Activated naive CD8-positive, alpha-beta T cell (primary cell): ENCODE measurements at regions not wholly inside any gene's neighbourhood (a gene's known extent, or its start where the extent isn't known, plus 50 kb on each side); places are given as distances from the start of the nearest gene placed in this dataset.
A peak's percentile ranks its signal among the peaks of the same experiment; 100 is the strongest.
"Not testable (repeated sequence)": the region's sequence is repeated elsewhere in the genome, so short reads cannot be mapped to it uniquely, and the experiment has no call there.

Source experiments
- H3K27ac Mint-ChIP-seq: one replicate; pipeline ENCODE4 v1.8.0; 2021; ENCODE audit warnings: mixed read lengths
- H3K27me3 Mint-ChIP-seq: one replicate; pipeline ENCODE4 v1.8.0; 2021; ENCODE audit warnings: mixed read lengths
- H3K36me3 Mint-ChIP-seq: one replicate; pipeline ENCODE4 v1.8.0; 2021; ENCODE audit warnings: mixed read lengths
- H3K4me1 Mint-ChIP-seq: one replicate; pipeline ENCODE4 v1.8.0; 2021; ENCODE audit warnings: low read depth, mixed read lengths
- H3K4me3 Mint-ChIP-seq: one replicate; pipeline ENCODE4 v1.8.0; 2021; ENCODE audit warnings: mild to moderate bottlenecking, mixed read lengths
- H3K9me3 Mint-ChIP-seq: one replicate; pipeline ENCODE4 v1.8.0; 2021; ENCODE audit warnings: low read depth, mixed read lengths

DNA sequence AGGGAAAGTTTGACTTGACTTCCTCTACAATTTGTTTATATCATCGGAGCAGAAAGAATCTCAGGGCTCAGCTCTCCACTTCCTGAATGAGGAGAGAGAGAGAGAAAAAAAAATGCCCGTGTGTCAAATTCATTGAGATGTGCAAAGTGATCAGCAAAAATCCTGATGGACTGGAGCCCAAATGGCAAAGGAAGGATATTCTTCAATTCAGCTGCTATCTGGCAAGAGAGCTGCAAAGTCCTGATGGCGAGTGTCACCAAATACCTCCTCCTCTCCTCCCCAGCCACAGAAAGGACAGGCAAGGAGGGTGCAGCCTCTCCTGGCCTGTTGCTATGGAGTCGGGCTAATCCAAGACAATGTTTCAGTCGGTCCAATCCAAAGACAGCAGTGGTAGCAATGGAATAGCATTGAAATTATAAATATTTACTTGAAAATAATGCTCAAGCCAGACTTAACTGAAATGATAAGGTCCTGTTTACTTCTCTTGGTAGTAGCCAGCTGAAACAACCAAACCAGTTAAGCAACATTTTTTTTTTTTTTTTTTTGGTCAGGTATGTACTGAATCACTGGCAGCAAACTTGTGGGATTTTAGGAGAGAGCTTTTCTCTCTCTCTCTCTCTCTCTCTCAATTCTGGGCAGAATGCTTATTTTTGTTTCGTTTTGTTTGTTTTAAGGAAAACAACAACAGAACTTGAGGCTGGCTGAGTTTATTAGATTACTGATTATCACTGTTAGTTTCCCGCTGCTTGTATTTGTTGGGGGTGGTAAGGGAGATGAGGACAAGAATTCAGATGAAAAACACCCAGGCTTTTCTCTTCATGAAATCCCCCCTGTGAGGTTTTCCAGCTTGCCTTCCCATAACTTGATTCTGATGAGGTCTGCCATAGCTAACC lies 204.2 kb downstream of the BCAS1 start:
- H3K4me1 Mint-ChIP-seq: peaks cover 70% of the 10 kb centered on the region
- peak overlapping the region; percentile 94 for H3K27ac Mint-ChIP-seq
- H3K9me3 Mint-ChIP-seq: no peaks in the 10 kb centered on the region
- peak overlapping the region; percentile 56 for H3K4me3 Mint-ChIP-seq
- no peaks in the 10 kb centered on the region for H3K27me3 Mint-ChIP-seq
- H3K36me3 Mint-ChIP-seq: peaks cover 2% of the 10 kb centered on the region

DNA sequence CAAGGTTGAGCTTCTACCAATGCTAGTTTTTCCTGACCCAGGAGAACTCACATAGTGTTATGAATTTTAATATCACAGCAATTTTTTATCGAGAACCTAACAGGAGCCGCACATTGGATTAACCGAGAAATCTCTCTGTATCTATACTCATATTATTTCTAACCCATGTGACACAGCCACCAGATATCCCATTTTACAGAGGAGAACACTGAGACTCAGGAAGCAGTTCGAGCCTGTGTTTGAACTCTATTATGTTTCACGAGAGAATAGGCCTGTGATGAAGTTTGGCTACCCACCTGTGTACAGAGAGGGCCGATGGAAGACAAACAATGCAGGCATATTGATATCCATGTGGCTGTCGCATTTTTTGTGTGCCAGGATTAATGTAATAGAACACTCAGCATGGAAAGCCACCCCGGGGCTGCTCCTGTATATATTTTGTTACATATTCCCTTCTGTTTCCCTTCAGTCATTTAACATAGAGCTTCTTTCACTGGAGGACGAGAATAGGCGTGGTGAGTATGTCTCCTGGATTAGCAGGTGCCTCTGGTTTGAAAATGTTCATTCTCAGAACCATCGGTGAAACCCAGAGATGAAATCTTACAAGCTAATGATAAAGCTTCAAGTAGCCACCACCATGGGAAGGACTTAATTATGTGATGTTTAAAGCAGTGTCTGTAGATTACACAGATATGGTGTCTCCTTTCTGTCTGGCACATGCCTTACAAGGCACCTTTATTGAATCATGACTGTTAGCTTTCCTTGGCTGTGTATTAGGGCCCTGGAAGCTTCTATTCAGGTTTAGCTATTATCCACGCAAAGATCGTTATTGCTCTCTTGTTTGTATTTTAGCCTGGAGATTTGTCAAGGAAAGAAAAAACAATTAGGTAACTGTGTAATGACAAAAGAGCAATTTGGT lies 205.4 kb downstream of the BCAS1 start:
- H3K36me3 Mint-ChIP-seq, H3K9me3 Mint-ChIP-seq, H3K27me3 Mint-ChIP-seq: not testable (repeated sequence)
- peak overlapping the region; percentile 56 for H3K4me3 Mint-ChIP-seq
- peaks cover 60% of the 10 kb centered on the region for H3K4me1 Mint-ChIP-seq
- peak overlapping the region; percentile 94 for H3K27ac Mint-ChIP-seq

DNA sequence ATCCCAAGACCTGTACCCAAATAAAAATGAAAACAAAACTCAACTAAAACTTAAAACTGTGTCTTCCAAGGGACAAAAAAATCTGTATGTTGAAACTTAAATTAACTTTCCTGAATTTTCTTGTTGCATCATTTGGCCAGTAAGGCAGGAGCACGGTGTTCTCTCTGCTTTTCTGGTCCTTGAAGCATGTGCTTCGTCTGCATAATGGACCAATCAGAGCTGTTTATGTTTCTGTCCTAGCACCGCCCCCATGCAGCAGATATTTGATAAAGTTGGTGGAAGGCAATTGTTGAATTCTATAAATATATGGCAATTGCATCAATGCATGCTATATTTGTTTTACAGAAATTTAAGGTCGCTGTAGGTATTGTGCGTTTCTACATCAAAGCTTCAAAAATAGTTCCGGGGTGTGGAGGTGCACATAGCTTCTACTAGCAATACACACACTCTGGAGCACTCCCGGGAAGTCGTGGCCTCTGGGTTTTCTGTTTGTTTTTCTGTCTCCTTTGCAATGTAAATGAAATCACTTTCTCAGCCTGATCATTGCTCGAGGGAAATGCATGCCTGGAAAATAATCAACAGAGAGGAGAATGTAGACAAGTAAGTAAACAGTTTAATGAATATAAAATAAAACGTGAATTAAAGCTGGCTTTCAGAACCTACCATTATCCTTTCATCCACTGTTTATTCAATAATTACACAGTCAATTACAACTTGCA lies 206.3 kb downstream of the BCAS1 start:
- not testable (repeated sequence) for H3K4me3 Mint-ChIP-seq

DNA sequence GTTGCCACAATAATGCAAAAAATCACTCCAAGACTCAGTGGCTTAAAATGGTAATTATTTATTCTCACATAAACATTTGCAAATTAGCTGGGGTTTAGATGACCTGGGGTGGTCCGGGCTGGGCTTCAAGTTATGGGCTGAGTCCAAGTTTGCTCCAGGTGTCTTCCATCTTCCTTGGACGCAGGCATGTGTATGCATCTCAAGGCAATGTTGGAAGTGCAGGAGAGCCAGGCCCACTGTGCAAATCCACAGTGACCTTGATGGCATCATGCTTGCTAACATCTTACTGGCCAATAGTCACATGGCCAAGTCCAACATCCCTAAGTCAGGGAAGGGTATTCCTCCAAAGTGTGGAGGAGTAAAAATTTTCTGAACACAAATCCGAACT lies 206.9 kb downstream of the BCAS1 start:
- not testable (repeated sequence) for H3K36me3 Mint-ChIP-seq, H3K9me3 Mint-ChIP-seq, H3K27ac Mint-ChIP-seq, H3K4me3 Mint-ChIP-seq, H3K27me3 Mint-ChIP-seq
- peaks cover 51% of the 10 kb centered on the region for H3K4me1 Mint-ChIP-seq

More for the DNA sequence above, 206.3 kb downstream of the BCAS1 start:
- Mint-ChIP-seq H3K27ac (peak overlapping the region; percentile 61), H3K4me1 (peaks cover 51% of the 10 kb centered on the region)
- H3K9me3 Mint-ChIP-seq, H3K27me3 Mint-ChIP-seq, H3K36me3 Mint-ChIP-seq: not testable (repeated sequence)

DNA sequence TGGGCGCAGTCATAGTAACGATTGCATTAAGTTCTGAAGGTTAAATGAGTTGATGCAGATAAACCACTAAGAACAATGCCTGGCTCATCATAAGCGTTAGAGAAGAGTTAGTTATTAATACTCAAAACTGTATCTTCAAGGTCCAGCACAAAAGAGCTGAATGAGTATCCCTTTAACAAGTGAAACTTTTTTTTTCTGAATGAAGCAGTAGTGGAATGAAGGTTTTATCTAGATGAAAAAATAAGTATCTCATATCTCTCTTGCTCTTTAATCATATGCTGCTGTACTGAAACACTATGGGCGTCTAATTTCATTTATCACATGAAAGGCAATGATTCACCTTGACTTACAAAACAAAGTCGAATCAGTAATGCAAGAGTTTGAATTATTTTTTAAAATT lies 207.4 kb downstream of the BCAS1 start:
- not testable (repeated sequence) for H3K27me3 Mint-ChIP-seq, H3K9me3 Mint-ChIP-seq, H3K27ac Mint-ChIP-seq, H3K4me3 Mint-ChIP-seq, H3K36me3 Mint-ChIP-seq
- H3K4me1 Mint-ChIP-seq: peaks cover 51% of the 10 kb centered on the region

DNA sequence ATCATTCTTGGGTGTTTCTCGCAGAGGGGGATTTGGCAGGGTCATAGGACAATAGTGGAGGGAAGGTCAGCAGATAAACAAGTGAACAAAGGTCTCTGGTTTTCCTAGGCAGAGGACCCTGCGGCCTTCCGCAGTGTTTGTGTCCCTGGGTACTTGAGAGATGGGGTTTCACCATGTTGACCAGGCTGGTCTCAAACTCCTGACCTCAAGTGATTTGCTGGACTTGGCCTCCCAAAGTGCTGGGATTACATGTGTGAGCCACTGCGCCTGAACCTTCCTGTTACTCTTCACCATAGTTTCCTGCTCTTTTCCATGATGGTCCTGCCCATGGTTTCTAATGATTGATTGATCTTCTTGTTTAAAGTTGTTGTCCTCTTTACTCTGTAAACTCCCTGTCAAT lies 207.9 kb downstream of the BCAS1 start:
- not testable (repeated sequence) for H3K9me3 Mint-ChIP-seq, H3K36me3 Mint-ChIP-seq, H3K4me3 Mint-ChIP-seq, H3K27me3 Mint-ChIP-seq, H3K27ac Mint-ChIP-seq
- H3K4me1 Mint-ChIP-seq: peaks cover 51% of the 10 kb centered on the region

DNA sequence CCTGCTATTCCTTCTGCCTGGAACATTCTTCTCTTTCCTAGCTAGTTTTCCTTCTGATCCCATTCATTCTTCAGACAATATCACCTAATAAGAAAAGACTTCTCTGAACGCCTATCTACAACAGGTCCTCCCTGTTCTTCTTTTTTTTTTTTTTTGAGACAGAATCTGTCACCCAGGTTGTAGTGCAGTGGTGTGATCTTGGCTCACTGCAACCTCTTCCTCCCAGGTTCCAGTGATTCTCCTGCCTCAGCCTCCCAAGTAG lies 208.3 kb downstream of the BCAS1 start:
- H3K36me3 Mint-ChIP-seq, H3K27ac Mint-ChIP-seq, H3K27me3 Mint-ChIP-seq, H3K4me3 Mint-ChIP-seq, H3K9me3 Mint-ChIP-seq: not testable (repeated sequence)
- peaks cover 51% of the 10 kb centered on the region for H3K4me1 Mint-ChIP-seq

DNA sequence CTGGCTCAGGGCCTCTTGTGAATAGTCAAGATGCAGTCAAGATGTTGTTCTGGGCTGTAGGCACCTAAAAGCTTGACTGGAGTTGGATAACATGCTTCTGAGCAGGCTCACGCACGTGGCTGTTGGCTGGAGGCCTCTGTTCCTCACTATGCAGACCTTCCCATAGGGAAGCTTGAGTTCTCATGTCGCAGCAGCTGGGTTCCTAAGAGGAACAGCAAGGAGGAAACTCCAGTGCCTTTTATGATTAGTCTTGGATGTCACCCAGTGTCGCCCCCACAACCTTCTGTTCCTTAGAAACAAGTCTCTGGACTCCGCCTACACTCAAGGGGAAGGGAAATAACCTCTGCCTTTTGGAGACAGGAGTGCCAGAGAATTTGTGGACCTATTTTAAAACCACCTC lies 210.7 kb downstream of the BCAS1 start:
- Mint-ChIP-seq H3K4me3 (no peak overlapping the region), H3K9me3 (no peaks in the 10 kb centered on the region), H3K27me3 (no peaks in the 10 kb centered on the region), H3K27ac (no peak overlapping the region), H3K4me1 (peaks cover 46% of the 10 kb centered on the region), H3K36me3 (peaks cover 2% of the 10 kb centered on the region)

DNA sequence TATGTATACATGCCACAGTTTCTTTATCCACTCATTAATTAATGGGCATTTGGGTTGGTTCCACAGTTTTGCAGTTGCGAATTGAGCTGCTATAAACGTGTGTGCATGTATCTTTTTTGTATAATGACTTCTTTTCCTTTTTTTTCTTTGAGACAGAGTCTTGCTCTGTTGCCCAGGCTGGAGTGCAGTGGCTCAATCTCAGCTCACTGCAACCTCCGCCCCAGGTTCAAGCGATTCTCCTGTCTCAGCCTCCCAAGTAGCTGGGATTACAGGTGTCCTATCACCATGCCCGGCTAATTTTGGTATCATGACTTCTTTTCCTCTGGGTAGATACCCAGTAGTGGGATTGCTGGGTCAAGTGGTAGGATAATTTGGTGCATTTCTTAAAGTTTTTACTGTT lies 211.4 kb downstream of the BCAS1 start:
- not testable (repeated sequence) for H3K9me3 Mint-ChIP-seq, H3K36me3 Mint-ChIP-seq, H3K27me3 Mint-ChIP-seq, H3K27ac Mint-ChIP-seq, H3K4me3 Mint-ChIP-seq
- H3K4me1 Mint-ChIP-seq: peaks cover 42% of the 10 kb centered on the region

DNA sequence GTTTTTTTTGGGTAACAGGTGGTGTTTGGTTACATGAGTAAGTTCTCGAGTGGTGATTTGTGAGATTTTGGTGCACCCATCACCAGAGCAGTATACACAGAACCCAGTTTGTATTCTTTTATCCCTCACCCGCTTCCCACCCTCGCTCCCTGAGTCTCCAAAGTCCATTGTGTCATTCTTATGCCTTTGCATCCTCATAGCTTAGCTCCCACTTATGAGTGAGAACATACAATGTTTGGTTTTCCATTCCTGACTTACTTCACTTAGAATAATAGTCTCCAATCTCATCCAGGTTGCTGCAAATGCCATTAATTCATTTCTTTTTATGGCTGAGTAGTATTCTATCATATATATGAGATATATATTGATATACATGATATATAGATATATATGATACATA lies 211.9 kb downstream of the BCAS1 start:
- H3K4me3 Mint-ChIP-seq, H3K9me3 Mint-ChIP-seq, H3K36me3 Mint-ChIP-seq, H3K27me3 Mint-ChIP-seq, H3K27ac Mint-ChIP-seq: not testable (repeated sequence)
- peaks cover 37% of the 10 kb centered on the region for H3K4me1 Mint-ChIP-seq

DNA sequence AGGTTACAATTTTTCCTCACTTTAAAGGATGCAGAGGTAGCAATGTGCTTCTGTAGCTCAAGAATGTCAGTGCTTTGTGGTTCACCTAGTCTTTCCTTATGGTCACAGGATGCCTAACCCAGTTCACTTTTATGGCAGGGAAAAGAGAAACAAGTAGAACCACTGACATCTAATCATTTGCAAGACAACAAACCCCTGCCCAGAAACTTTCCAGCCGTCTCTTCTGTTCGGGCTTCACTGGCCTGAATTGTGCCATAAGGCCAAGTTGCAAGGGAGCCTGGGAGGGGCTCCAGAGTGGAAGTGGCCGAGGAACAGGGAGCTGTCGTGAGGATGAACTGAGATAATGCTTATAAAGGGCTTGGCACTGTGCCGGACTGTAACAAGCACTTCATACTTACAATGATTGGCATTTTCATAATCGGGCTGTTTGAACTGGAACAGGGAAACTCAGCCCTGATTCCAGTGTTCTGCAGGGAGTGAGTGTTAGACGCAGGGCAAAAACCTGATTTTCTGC lies 212.6 kb downstream of the BCAS1 start:
- H3K9me3 Mint-ChIP-seq: no peaks in the 10 kb centered on the region
- peaks cover 34% of the 10 kb centered on the region for H3K4me1 Mint-ChIP-seq
- peaks cover 2% of the 10 kb centered on the region for H3K36me3 Mint-ChIP-seq
- H3K27me3 Mint-ChIP-seq: no peaks in the 10 kb centered on the region
- H3K27ac Mint-ChIP-seq: no peak overlapping the region
- H3K4me3 Mint-ChIP-seq: no peak overlapping the region

DNA sequence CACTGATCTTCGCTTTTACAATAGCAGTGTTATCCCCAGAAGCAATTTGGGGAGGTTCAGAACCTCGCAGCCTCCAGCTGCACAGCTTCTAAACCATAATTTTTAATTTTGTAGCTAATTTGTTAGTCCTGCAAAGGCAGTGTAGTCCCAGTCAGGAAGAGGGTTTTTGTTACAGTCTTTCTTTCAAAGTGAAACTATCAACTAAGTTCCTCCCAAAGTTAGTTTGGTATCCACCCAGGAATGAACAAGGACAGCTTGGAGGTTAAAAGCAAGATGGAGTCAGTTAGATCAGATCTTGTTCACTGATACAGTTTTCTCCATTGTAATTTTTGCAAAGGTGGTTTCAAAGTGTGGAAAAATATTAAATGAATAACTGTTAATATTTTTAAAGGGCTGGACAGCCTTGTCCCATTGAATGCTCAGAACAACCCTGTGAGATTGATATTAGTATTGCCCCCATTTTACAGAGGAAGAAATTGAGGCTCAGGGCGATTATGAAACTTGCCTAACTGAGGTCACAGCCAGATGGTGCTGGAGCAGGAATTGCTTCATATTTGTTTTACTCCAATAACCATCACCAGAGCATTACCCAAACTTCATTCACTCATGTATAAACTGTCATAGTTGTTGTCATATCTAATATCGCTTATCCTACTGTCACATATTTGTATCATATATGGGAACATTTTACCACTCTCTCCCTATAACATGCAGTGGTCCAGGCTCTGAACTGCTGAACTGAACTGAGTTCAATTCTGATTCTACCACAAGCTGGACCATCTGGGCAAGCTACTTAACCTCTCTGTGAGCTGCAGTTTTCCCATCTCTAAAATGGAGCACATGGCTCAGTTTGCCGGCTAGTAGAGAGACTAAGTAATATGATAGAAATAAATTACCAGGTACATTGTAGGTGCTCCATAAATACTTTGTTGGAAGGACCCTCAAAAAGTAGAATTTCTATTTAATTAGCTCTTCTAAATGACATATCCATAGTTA lies 213.8 kb downstream of the BCAS1 start:
- Mint-ChIP-seq H3K36me3 (no peaks in the 10 kb centered on the region), H3K27ac (no peak overlapping the region), H3K4me3 (no peak overlapping the region)

DNA sequence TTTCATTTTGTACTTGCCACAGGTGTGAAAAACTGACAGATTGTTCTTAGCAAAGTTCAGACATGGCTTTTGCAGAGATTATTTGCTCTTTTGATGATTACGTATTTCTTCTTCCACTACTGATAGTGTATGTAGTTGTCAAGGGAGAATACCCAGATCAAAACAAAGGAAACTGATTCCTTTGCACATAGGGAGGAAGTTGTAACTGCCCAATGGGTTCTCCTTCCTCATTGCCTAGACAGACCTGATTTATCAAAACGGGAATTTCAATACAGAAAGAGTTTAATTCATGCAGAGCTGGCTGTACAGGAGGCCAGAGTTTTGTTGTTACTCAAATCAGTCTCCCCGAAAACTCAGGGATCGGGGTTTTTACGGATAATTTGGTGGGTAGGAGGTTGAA lies 214.7 kb downstream of the BCAS1 start:
- Mint-ChIP-seq H3K4me1 (peaks cover 36% of the 10 kb centered on the region), H3K27me3 (no peaks in the 10 kb centered on the region), H3K4me3 (no peak overlapping the region), H3K36me3 (no peaks in the 10 kb centered on the region), H3K9me3 (no peaks in the 10 kb centered on the region), H3K27ac (peak overlapping the region; percentile 58)

More for the DNA sequence above, 213.8 kb downstream of the BCAS1 start:
- Mint-ChIP-seq H3K9me3 (no peaks in the 10 kb centered on the region), H3K27me3 (no peaks in the 10 kb centered on the region), H3K4me1 (peaks cover 34% of the 10 kb centered on the region)

DNA sequence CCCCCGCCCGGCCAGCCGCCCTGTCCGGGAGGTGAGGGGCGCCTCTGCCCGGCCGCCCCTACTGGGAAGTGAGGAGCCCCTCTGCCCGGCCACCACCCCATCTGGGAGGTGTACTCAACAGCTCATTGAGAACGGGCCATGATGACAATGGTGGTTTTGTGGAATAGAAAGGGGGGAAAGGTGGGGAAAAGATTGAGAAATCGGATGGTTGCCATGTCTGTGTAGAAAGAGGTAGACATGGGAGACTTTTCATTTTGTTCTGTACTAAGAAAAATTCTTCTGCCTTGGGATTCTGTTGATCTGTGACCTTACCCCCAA lies 215.8 kb downstream of the BCAS1 start:
- not testable (repeated sequence) for H3K27me3 Mint-ChIP-seq, H3K9me3 Mint-ChIP-seq, H3K27ac Mint-ChIP-seq, H3K36me3 Mint-ChIP-seq, H3K4me3 Mint-ChIP-seq
- H3K4me1 Mint-ChIP-seq: peaks cover 39% of the 10 kb centered on the region
